ENCODE measurements at regions not wholly inside any gene's neighbourhood (a gene's known extent, or its start where the extent isn't known, plus 50 kb on each side); places are given as distances from the start of the nearest gene placed in this dataset.
A peak's percentile ranks its signal among the peaks of the same experiment; 100 is the strongest.

DNA sequence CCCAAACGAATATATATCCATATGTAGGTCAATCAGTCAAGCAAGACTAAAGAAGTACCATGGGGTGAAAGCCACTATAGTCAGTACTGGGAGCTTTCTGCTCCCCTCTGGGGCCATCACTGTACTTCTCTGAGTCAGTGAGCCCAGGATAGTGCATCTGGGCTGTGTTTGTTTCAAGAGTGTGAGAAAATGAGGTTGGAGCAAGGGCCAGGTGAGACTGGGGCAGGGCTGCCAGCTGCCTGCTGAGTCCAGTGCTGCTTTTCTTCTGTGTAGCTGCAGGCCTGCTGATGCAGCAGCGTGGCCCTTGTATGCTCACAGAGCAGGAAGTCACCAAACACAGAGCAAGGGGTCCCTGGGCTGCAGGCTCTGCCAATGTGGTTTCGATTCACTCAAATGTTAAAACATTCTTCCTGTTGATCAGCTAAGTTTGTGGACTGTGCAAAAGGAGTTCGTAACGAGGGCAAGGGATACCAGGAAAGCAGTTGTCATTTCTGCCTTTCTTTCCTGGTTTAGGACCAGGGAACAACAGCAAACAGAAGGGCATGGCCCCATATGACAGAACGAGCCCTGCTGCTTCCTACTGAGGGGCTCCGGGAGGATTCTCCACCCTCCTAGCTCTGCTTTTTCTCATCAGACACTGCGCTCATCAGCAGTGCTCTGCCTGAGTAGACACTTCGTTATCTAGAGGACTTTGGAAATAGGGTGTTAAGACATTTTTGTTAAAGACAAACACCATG is 65.4 kb upstream of the TNS3 start:
- H3K27me3 ChIP-seq (ENCODE audit: control insufficient read depth in 1 of 2, insufficient read depth in 1 of 2, low read length in 2 of 2), result peaks cover 0 to 44% of the 10 kb centered on the region in 2 experiments
- H2AFZ ChIP-seq (ENCODE audit: low read depth, low read length), result no peak overlapping the region
- H3K18ac ChIP-seq (ENCODE audit: low read depth in 1 of 2, low read length in 2 of 2), result peak overlapping the region; percentile 49 to 94
- 28% methylated on average over 8 of the region's 9 CpGs for WGBS
- H3K9ac ChIP-seq (ENCODE audit: low read length), result no peak overlapping the region
- peak overlapping the region in 1 of 2 experiments; percentile 80 for H3K14ac ChIP-seq (ENCODE audit: low read length in 2 of 2)
- peak overlapping the region; percentile 97 for H4K8ac ChIP-seq (ENCODE audit: low read length)
- peak overlapping the region; percentile 51 for H2AK5ac ChIP-seq (ENCODE audit: low read length, severe bottlenecking)
- H2BK5ac ChIP-seq (ENCODE audit: low read depth, low read length, poor library complexity, severe bottlenecking), result no peak overlapping the region
- no peak overlapping the region for H3K4me3 ChIP-seq (ENCODE audit: insufficient read depth in 1 of 2, low read depth in 1 of 2, low read length in 2 of 2)
- H4K91ac ChIP-seq (ENCODE audit: low read length), result peak overlapping the region; percentile 98
- H3K4me1 ChIP-seq (ENCODE audit: control insufficient read depth, insufficient read depth, low read depth, low read length), result peaks cover 13% of the 10 kb centered on the region
- no peaks in the 10 kb centered on the region for H3K36me3 ChIP-seq (ENCODE audit: control insufficient read depth in 1 of 2, insufficient read depth in 2 of 2, low read depth in 1 of 2, low read length in 2 of 2)
- H3K4ac ChIP-seq (ENCODE audit: low read depth in 1 of 2, low read length in 2 of 2), result peak overlapping the region; percentile 85 to 92
- H3K79me1 ChIP-seq (replicated peaks; ENCODE audit: low read length, poor library complexity, severe bottlenecking), result no peaks in the 10 kb centered on the region
- no peak overlapping the region for H3K23ac ChIP-seq (ENCODE audit: low read length in 2 of 2)
- no peak overlapping the region for H2BK15ac ChIP-seq (ENCODE audit: low read depth, poor library complexity, severe bottlenecking)
- H2BK12ac ChIP-seq (ENCODE audit: low read length in 2 of 2), result peak overlapping the region; percentile 90 to 96
- H3K9me3 ChIP-seq (ENCODE audit: control insufficient read depth, low read length), result peaks cover 7% of the 10 kb centered on the region
- H3K4me2 ChIP-seq (ENCODE audit: low read length, poor library complexity, severe bottlenecking), result no peak overlapping the region
- no peak overlapping the region for H3K27ac ChIP-seq (ENCODE audit: low read length, poor library complexity, severe bottlenecking)
- peak; percentile 76 for DNase-seq
- peak overlapping the region; percentile 69 for H2BK120ac ChIP-seq (ENCODE audit: low read depth, low read length)

- no peak overlapping the region for H2AK5ac ChIP-seq (ENCODE audit: low read length, severe bottlenecking)
- H3K4ac ChIP-seq (ENCODE audit: low read depth in 1 of 2, low read length in 2 of 2), result no peak overlapping the region
- H3K4me2 ChIP-seq (ENCODE audit: low read length, poor library complexity, severe bottlenecking), result no peak overlapping the region
- no peak overlapping the region for H2BK12ac ChIP-seq (ENCODE audit: low read length in 2 of 2)
- no peak overlapping the region for H3K23ac ChIP-seq (ENCODE audit: low read length in 2 of 2)
- H3K9me3 ChIP-seq (ENCODE audit: control insufficient read depth, low read length), result peaks cover 7% of the 10 kb centered on the region
- H3K79me1 ChIP-seq (replicated peaks; ENCODE audit: low read length, poor library complexity, severe bottlenecking), result no peaks in the 10 kb centered on the region
- no peak overlapping the region for H4K8ac ChIP-seq (ENCODE audit: low read length)
- H3K18ac ChIP-seq (ENCODE audit: low read depth in 1 of 2, low read length in 2 of 2), result no peak overlapping the region
- no peak overlapping the region for H4K91ac ChIP-seq (ENCODE audit: low read length)
- no peak overlapping the region for H3K9ac ChIP-seq (ENCODE audit: low read length)
- H3K4me3 ChIP-seq (ENCODE audit: insufficient read depth in 1 of 2, low read depth in 1 of 2, low read length in 2 of 2), result no peak overlapping the region
- H3K14ac ChIP-seq (ENCODE audit: low read length in 2 of 2), result no peak overlapping the region
- H3K36me3 ChIP-seq (ENCODE audit: control insufficient read depth in 1 of 2, insufficient read depth in 2 of 2, low read depth in 1 of 2, low read length in 2 of 2), result no peaks in the 10 kb centered on the region
- no peak overlapping the region for H2BK15ac ChIP-seq (ENCODE audit: low read depth, poor library complexity, severe bottlenecking)
- WGBS, result 98% methylated on average over 2 of the region's 4 CpGs
- peaks cover 0 to 51% of the 10 kb centered on the region in 2 experiments for H3K27me3 ChIP-seq (ENCODE audit: control insufficient read depth in 1 of 2, insufficient read depth in 1 of 2, low read length in 2 of 2)
- no peak for DNase-seq
- peaks cover 9% of the 10 kb centered on the region for H3K4me1 ChIP-seq (ENCODE audit: control insufficient read depth, insufficient read depth, low read depth, low read length)
- H2BK5ac ChIP-seq (ENCODE audit: low read depth, low read length, poor library complexity, severe bottlenecking), result no peak overlapping the region
- H3K27ac ChIP-seq (ENCODE audit: low read length, poor library complexity, severe bottlenecking), result no peak overlapping the region
- H2BK120ac ChIP-seq (ENCODE audit: low read depth, low read length), result no peak overlapping the region
- H2AFZ ChIP-seq (ENCODE audit: low read depth, low read length), result no peak overlapping the region
Measured at GRCh38 chr7:47643716-47644400, 61.9 kb upstream of the TNS3 start.

DNA sequence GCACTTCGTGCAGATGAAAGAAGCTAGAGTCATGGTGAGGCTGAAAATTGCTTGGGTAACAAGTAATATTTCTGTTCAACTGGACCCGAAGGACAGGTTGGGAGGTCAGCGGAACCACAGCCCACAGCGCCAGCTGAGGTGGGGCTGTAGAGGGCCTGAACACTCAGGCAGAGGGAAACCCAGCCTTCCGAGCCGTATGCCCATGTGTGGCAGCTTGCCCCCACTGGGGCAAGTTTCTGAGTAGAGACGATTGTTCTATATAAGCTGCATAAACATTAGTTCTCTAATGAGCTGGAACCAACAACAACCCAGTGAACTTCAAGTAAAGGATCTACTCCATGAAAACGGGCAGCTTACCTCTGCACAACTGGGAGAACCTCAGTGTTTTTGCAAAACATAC is 58.4 kb upstream of the TNS3 start:
- H3K27ac ChIP-seq (ENCODE audit: low read length, poor library complexity, severe bottlenecking), result no peak overlapping the region
- no peak overlapping the region for H2AFZ ChIP-seq (ENCODE audit: low read depth, low read length)
- DNase-seq, result no peak
- H2BK15ac ChIP-seq (ENCODE audit: low read depth, poor library complexity, severe bottlenecking), result no peak overlapping the region
- H2BK120ac ChIP-seq (ENCODE audit: low read depth, low read length), result no peak overlapping the region
- peaks cover 0 to 52% of the 10 kb centered on the region in 2 experiments for H3K27me3 ChIP-seq (ENCODE audit: control insufficient read depth in 1 of 2, insufficient read depth in 1 of 2, low read length in 2 of 2)
- peaks cover 12% of the 10 kb centered on the region for H3K4me1 ChIP-seq (ENCODE audit: control insufficient read depth, insufficient read depth, low read depth, low read length)
- H4K8ac ChIP-seq (ENCODE audit: low read length), result no peak overlapping the region
- H3K9ac ChIP-seq (ENCODE audit: low read length), result no peak overlapping the region
- H4K91ac ChIP-seq (ENCODE audit: low read length), result peak overlapping the region; percentile 18
- no peak overlapping the region for H2BK5ac ChIP-seq (ENCODE audit: low read depth, low read length, poor library complexity, severe bottlenecking)
- no peaks in the 10 kb centered on the region for H3K36me3 ChIP-seq (ENCODE audit: control insufficient read depth in 1 of 2, insufficient read depth in 2 of 2, low read depth in 1 of 2, low read length in 2 of 2)
- H2BK12ac ChIP-seq (ENCODE audit: low read length in 2 of 2), result peak overlapping the region; percentile 6 to 73
- H3K4ac ChIP-seq (ENCODE audit: low read depth in 1 of 2, low read length in 2 of 2), result peak overlapping the region in 1 of 2 experiments; percentile 44
- H3K4me2 ChIP-seq (ENCODE audit: low read length, poor library complexity, severe bottlenecking), result no peak overlapping the region
- no peak overlapping the region for H2AK5ac ChIP-seq (ENCODE audit: low read length, severe bottlenecking)
- H3K14ac ChIP-seq (ENCODE audit: low read length in 2 of 2), result no peak overlapping the region
- H3K18ac ChIP-seq (ENCODE audit: low read depth in 1 of 2, low read length in 2 of 2), result peak overlapping the region; percentile 19 to 85
- H3K4me3 ChIP-seq (ENCODE audit: insufficient read depth in 1 of 2, low read depth in 1 of 2, low read length in 2 of 2), result no peak overlapping the region
- WGBS, result 100% methylated on average over 7 of the region's 8 CpGs
- H3K23ac ChIP-seq (ENCODE audit: low read length in 2 of 2), result no peak overlapping the region
- no peaks in the 10 kb centered on the region for H3K79me1 ChIP-seq (replicated peaks; ENCODE audit: low read length, poor library complexity, severe bottlenecking)
- H3K9me3 ChIP-seq (ENCODE audit: control insufficient read depth, low read length), result peaks cover 7% of the 10 kb centered on the region

GRCh38 chr7:47639495-47640110 is 57.7 kb upstream of the TNS3 start:
- Histone ChIP-seq H3K14ac (ENCODE audit: low read length in 2 of 2) (no peak overlapping the region), H2BK15ac (ENCODE audit: low read depth, poor library complexity, severe bottlenecking) (no peak overlapping the region), H3K9ac (ENCODE audit: low read length) (no peak overlapping the region), H2BK5ac (ENCODE audit: low read depth, low read length, poor library complexity, severe bottlenecking) (no peak overlapping the region), H3K4ac (ENCODE audit: low read depth in 1 of 2, low read length in 2 of 2) (peak overlapping the region in 1 of 2 experiments; percentile 44), H3K23ac (ENCODE audit: low read length in 2 of 2) (no peak overlapping the region), H3K79me1 (replicated peaks; ENCODE audit: low read length, poor library complexity, severe bottlenecking) (no peaks in the 10 kb centered on the region), H2AK5ac (ENCODE audit: low read length, severe bottlenecking) (peak overlapping the region; percentile 53), H2BK12ac (ENCODE audit: low read length in 2 of 2) (peak overlapping the region; percentile 18 to 92), H3K4me2 (ENCODE audit: low read length, poor library complexity, severe bottlenecking) (no peak overlapping the region), H3K27me3 (ENCODE audit: control insufficient read depth in 1 of 2, insufficient read depth in 1 of 2, low read length in 2 of 2) (peaks cover 0 to 55% of the 10 kb centered on the region in 2 experiments), H3K9me3 (ENCODE audit: control insufficient read depth, low read length) (peaks cover 7% of the 10 kb centered on the region), H3K36me3 (ENCODE audit: control insufficient read depth in 1 of 2, insufficient read depth in 2 of 2, low read depth in 1 of 2, low read length in 2 of 2) (no peaks in the 10 kb centered on the region), H4K8ac (ENCODE audit: low read length) (peak overlapping the region; percentile 50), H3K4me1 (ENCODE audit: control insufficient read depth, insufficient read depth, low read depth, low read length) (peaks cover 17% of the 10 kb centered on the region), H3K18ac (ENCODE audit: low read depth in 1 of 2, low read length in 2 of 2) (no peak overlapping the region), H3K4me3 (ENCODE audit: insufficient read depth in 1 of 2, low read depth in 1 of 2, low read length in 2 of 2) (no peak overlapping the region), H2BK120ac (ENCODE audit: low read depth, low read length) (no peak overlapping the region), H4K91ac (ENCODE audit: low read length) (peak overlapping the region; percentile 34), H3K27ac (ENCODE audit: low read length, poor library complexity, severe bottlenecking) (no peak overlapping the region), H2AFZ (ENCODE audit: low read depth, low read length) (no peak overlapping the region)
- WGBS, result 96% methylated on average over 3 of the region's 3 CpGs
- DNase-seq, result no peak
